Choroid plexus epithelial cell (primary cell): ENCODE measurements at regions not wholly inside any gene's neighbourhood (a gene's known extent, or its start where the extent isn't known, plus 50 kb on each side); places are given as distances from the start of the nearest gene placed in this dataset.

Experiments used
- DNase-seq: peaks from one replicate; pipeline ENCODE4 v3.0.0-alpha.2; 2010; ENCODE audit warnings: low read depth
- H3K4me3 ChIP-seq: 2 replicates; pipeline ENCODE4 v1.5.1; 2011; ENCODE audit warnings: low read depth, mild to moderate bottlenecking, control low read depth, low read length, moderate library complexity
- CTCF ChIP-seq: conservative IDR thresholded peaks from 2 replicates; pipeline ENCODE4 v1.5.1; 2011; ENCODE audit warnings: low read depth, mild to moderate bottlenecking, control low read depth, inconsistent platforms, low read length, moderate library complexity

GRCh38 chr2:67516362-67516761, 119.2 kb downstream of the ETAA1 start:
- no peak for DNase-seq
- H3K4me3 ChIP-seq: no peak overlapping the region
- TF ChIP-seq CTCF: no peak

- no peak for TF ChIP-seq CTCF
- H3K4me3 ChIP-seq: no peak overlapping the region
- DNase-seq: peak; percentile 95
These were observed 119.9 kb downstream of the ETAA1 start for GRCh38 chr2:67516899-67517530.

GRCh38 chr2:67522148-67522547, 125.0 kb downstream of the ETAA1 start:
- no peak overlapping the region for H3K4me3 ChIP-seq
- peak; percentile 34 for DNase-seq
- TF ChIP-seq CTCF: no peak

- DNase-seq: peak; percentile 20
- TF ChIP-seq CTCF: no peak
- H3K4me3 ChIP-seq: no peak overlapping the region
These were observed 127.1 kb downstream of the ETAA1 start for GRCh38 chr2:67524213-67524612.

- DNase-seq: no peak
- no peak for TF ChIP-seq CTCF
- H3K4me3 ChIP-seq: no peak overlapping the region
These were observed 127.6 kb downstream of the ETAA1 start for GRCh38 chr2:67524777-67525176.

- no peak for TF ChIP-seq CTCF
- DNase-seq: peak; percentile 91
- H3K4me3 ChIP-seq: no peak overlapping the region
These were observed 129.2 kb downstream of the ETAA1 start for GRCh38 chr2:67526283-67526682.

- no peak overlapping the region for H3K4me3 ChIP-seq
- no peak for TF ChIP-seq CTCF
- no peak for DNase-seq
These were observed 131.2 kb downstream of the ETAA1 start for GRCh38 chr2:67528320-67528719.
